Prostate gland (tissue), 2 donors: ENCODE measurements at regions not wholly inside any gene's neighbourhood (a gene's known extent, or its start where the extent isn't known, plus 50 kb on each side); places are given as distances from the start of the nearest gene placed in this dataset.

Experiments
- DNase-seq: peaks from one replicate; pipeline ENCODE4 v3.0.0-alpha.2; 2019; ENCODE audit warnings: low spot score
- H3K27ac ChIP-seq, 2 donors: fragments of 200-600 bp; sonication (generic); 2 replicates each; pipeline ENCODE4 v1.5.1; 2017 to 2019
- H3K27me3 ChIP-seq: fragments of 200-600 bp; sonication (generic); replicated peaks from 2 replicates; pipeline ENCODE4 v1.5.1; 2019; ENCODE audit not compliant: insufficient read depth
- H3K36me3 ChIP-seq, 2 donors: fragments of 200-600 bp; sonication (generic); 1 replicate in 1 of 2; 2 replicates in 1 of 2; pipeline versions ENCODE4 v1.5.1 to v1.8.1; 2017 to 2019
- H3K4me1 ChIP-seq: fragments of 200-600 bp; sonication (generic); replicated peaks from 2 replicates; pipeline ENCODE4 v1.5.1; 2019
- H3K4me3 ChIP-seq, 2 donors: fragments of 200-600 bp; sonication (generic); 2 replicates each; pipeline ENCODE4 v1.5.1; 2017 to 2019
- H3K9me3 ChIP-seq: fragments of 200-600 bp; sonication (generic); 2 replicates; pipeline ENCODE4 v1.5.1; 2017
- CTCF ChIP-seq, 4 experiments: fragments of 200-600 bp in 2 of 4; fragments of 450-650 bp in 2 of 4; sonication (generic) in 2 of 4; IDR thresholded peaks; 1 replicate in 3 of 4; 2 replicates in 1 of 4; pipeline ENCODE4 v1.5.1; 2016 to 2019; ENCODE audit warnings: antibody characterized with exemption in 4 of 4, mild to moderate bottlenecking in 2 of 4, moderate library complexity in 2 of 4
- POLR2A ChIP-seq: fragments of 450-650 bp; IDR thresholded peaks from one replicate; pipeline ENCODE4 v1.6.1; 2016; ENCODE audit warnings: antibody characterized with exemption, mild to moderate bottlenecking
- POLR2AphosphoS5 ChIP-seq: sonication (generic); formaldehyde crosslinking; IDR thresholded peaks from one replicate; pipeline ENCODE4 v1.6.1; 2017; ENCODE audit warnings: antibody characterized with exemption
- WGBS: methylation state at CpG from one replicate; pipeline ENCODE4 v1.1.5; 2018; 5-methylcytosine and 5-hydroxymethylcytosine counted together
- intact Hi-C: fragments of 100-400 bp; cut with DNase I; formaldehyde crosslinking; loops from one replicate; pipeline ENCODE4 v1.14.2; 2022

GRCh38 chr5:158629591-158630312 is 470.0 kb downstream of the EBF1 start:
- no peak for TF ChIP-seq POLR2A
- 77% methylated on average over 6 of the region's 6 CpGs for WGBS

GRCh38 chr5:158626718-158627117 is 473.0 kb downstream of the EBF1 start:
- Histone ChIP-seq H3K4me1 (no peaks in the 10 kb centered on the region), H3K4me3 (no peak overlapping the region), H3K36me3 (no peaks in the 10 kb centered on the region), H3K27ac (no peak overlapping the region), H3K27me3 (no peaks in the 10 kb centered on the region), H3K9me3 (no peaks in the 10 kb centered on the region)
- no peak for TF ChIP-seq CTCF (IDR thresholded peaks at IDR 0.05)
- TF ChIP-seq POLR2AphosphoS5, result no peak
- TF ChIP-seq POLR2A, result no peak
- 81% methylated on average over 1 of the region's 1 CpG for WGBS
- DNase-seq, result no peak
- intact Hi-C loops, result no loop called here

More at GRCh38 chr5:158629591-158630312, 470.0 kb downstream of the EBF1 start:
- DNase-seq, result no peak
- H3K27ac ChIP-seq, result no peak overlapping the region
- intact Hi-C loops, result no loop called here
- H3K9me3 ChIP-seq, result no peaks in the 10 kb centered on the region
- H3K4me3 ChIP-seq, result no peak overlapping the region
- H3K4me1 ChIP-seq, result no peaks in the 10 kb centered on the region
- H3K36me3 ChIP-seq, result no peaks in the 10 kb centered on the region
- no peaks in the 10 kb centered on the region for H3K27me3 ChIP-seq

- intact Hi-C loops, result no loop called here
- 97% methylated on average over 6 of the region's 6 CpGs for WGBS
- DNase-seq, result no peak
- H3K27me3 ChIP-seq, result no peaks in the 10 kb centered on the region
- no peaks in the 10 kb centered on the region for H3K4me1 ChIP-seq
- no peaks in the 10 kb centered on the region for H3K36me3 ChIP-seq
- no peak for TF ChIP-seq CTCF (IDR thresholded peaks at IDR 0.05)
- TF ChIP-seq POLR2AphosphoS5, result no peak
- TF ChIP-seq POLR2A, result no peak
- H3K9me3 ChIP-seq, result no peaks in the 10 kb centered on the region
- H3K4me3 ChIP-seq, result no peak overlapping the region
- no peak overlapping the region for H3K27ac ChIP-seq
Observed at GRCh38 chr5:158623971-158624370, 475.7 kb downstream of the EBF1 start.

GRCh38 chr5:158621391-158621790 is 478.3 kb downstream of the EBF1 start:
- intact Hi-C loops, result no loop called here
- H3K27me3 ChIP-seq, result no peaks in the 10 kb centered on the region
- DNase-seq, result no peak
- no peaks in the 10 kb centered on the region for H3K36me3 ChIP-seq
- TF ChIP-seq POLR2AphosphoS5, result no peak
- TF ChIP-seq CTCF (IDR thresholded peaks at IDR 0.05), result no peak
- no peak for TF ChIP-seq POLR2A
- no peaks in the 10 kb centered on the region for H3K4me1 ChIP-seq
- H3K27ac ChIP-seq, result no peak overlapping the region
- no peaks in the 10 kb centered on the region for H3K9me3 ChIP-seq
- 33% methylated on average over 2 of the region's 2 CpGs for WGBS
- H3K4me3 ChIP-seq, result no peak overlapping the region

- intact Hi-C loops, result no loop called here
- 13% methylated on average over 3 of the region's 3 CpGs for WGBS
- no peak for DNase-seq
- Histone ChIP-seq H3K36me3 (no peaks in the 10 kb centered on the region), H3K4me3 (no peak overlapping the region), H3K27me3 (no peaks in the 10 kb centered on the region), H3K9me3 (no peaks in the 10 kb centered on the region), H3K27ac (no peak overlapping the region), H3K4me1 (no peaks in the 10 kb centered on the region)
- TF ChIP-seq CTCF (IDR thresholded peaks at IDR 0.05) (no peak), POLR2A (no peak), POLR2AphosphoS5 (no peak)
Observed at GRCh38 chr5:158619083-158619788, 480.5 kb downstream of the EBF1 start.
